ENCODE measurements at regions not wholly inside any gene's neighbourhood (a gene's known extent, or its start where the extent isn't known, plus 50 kb on each side); places are given as distances from the start of the nearest gene placed in this dataset.

DNA sequence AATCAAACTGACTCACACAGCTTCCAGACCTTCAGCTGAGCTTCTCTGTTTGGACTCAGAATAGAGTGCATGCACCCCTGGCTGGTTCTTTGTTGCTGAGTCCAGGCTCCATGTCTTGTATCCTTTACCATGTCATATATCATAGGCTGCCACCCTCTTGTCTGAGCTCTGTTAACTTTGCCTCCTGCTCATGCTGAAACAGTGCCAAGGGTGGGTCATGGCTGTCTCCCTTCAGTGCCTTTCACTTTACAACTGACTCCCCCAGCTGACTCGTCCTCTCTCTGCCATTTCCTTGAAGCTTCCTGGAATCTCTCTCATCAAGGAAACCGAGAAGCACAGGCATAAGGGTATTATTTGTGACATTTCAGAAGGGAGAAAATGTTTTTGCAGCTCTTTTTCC is 885.3 kb downstream of the TTLL7 start:
- H3K36me3 ChIP-seq = no peaks in the 10 kb centered on the region
- H3K27me3 ChIP-seq (ENCODE audit: low read depth) = no peaks in the 10 kb centered on the region
- intact Hi-C loops (cut with DNase I) = no loop called here
- no peak overlapping the region for H3K4me3 ChIP-seq
- no peak overlapping the region for H3K27ac ChIP-seq
- H3K4me1 ChIP-seq = no peaks in the 10 kb centered on the region
- DNase-seq = no peak
- no peak for ATAC-seq
- H3K9me3 ChIP-seq = no peaks in the 10 kb centered on the region
- TF ChIP-seq, protein P1, sequence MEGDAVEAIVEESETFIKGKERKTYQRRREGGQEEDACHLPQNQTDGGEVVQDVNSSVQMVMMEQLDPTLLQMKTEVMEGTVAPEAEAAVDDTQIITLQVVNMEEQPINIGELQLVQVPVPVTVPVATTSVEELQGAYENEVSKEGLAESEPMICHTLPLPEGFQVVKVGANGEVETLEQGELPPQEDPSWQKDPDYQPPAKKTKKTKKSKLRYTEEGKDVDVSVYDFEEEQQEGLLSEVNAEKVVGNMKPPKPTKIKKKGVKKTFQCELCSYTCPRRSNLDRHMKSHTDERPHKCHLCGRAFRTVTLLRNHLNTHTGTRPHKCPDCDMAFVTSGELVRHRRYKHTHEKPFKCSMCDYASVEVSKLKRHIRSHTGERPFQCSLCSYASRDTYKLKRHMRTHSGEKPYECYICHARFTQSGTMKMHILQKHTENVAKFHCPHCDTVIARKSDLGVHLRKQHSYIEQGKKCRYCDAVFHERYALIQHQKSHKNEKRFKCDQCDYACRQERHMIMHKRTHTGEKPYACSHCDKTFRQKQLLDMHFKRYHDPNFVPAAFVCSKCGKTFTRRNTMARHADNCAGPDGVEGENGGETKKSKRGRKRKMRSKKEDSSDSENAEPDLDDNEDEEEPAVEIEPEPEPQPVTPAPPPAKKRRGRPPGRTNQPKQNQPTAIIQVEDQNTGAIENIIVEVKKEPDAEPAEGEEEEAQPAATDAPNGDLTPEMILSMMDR (IDR thresholded peaks at IDR 0.05) = no peak

DNA sequence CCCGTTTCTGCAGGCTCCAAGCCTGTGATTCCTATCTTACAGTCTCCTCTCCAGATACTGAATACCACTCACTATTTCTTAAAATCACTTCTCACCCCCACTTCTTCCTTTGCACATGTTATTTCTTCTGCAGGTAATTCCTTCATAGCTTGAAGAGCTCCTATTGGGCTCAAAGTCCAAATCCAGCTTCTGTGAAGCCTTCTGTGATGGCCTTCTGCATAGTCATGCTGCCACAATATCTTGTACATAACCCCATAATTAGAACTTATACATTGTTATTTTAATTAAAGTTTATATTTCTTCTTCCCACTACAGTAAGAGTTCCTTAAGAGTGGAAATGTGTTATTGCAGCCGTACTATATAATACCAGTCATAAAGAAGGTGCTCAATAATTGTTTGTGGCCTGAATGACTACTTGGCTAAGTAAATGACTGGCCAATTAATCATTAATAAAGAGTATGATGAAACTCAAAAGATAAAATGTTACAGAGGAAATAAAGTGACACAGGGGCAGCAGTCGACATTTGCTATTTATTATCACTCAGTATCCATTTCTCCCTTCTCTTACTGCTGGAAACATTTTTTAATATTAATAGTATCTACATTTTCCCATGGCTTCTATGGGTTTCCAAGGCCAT is 886.6 kb downstream of the TTLL7 start:
- H3K4me1 ChIP-seq = no peaks in the 10 kb centered on the region
- no peak overlapping the region for H3K4me3 ChIP-seq
- no peak for DNase-seq
- H3K36me3 ChIP-seq = no peaks in the 10 kb centered on the region
- TF ChIP-seq, protein P1 (IDR thresholded peaks at IDR 0.05) = no peak
- no peak overlapping the region for H3K27ac ChIP-seq
- intact Hi-C loops (cut with DNase I) = no loop called here
- H3K27me3 ChIP-seq (ENCODE audit: low read depth) = no peaks in the 10 kb centered on the region
- ATAC-seq = no peak
- no peaks in the 10 kb centered on the region for H3K9me3 ChIP-seq

DNA sequence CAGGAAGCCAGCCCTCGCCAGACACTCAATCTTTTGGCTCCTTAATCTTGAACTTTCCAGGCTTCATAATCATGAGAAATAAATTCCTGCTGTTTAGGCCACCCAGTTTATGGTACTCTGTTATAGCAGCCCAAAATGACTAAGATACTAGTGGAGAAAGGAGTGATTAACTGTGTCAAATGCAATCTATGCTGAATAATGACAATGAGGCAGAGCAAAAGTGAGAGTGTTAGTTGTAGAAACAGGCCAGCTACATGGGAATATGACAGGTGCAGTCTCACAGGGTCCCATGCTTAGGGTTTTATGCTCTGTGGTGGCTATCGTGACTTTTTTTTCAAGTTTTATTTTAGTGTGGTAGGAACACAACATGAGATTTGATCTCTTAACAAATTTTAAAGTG is 888.8 kb downstream of the TTLL7 start:
- no peak for ATAC-seq
- TF ChIP-seq, protein P1 (IDR thresholded peaks at IDR 0.05) = no peak
- Histone ChIP-seq H3K4me3 (no peak overlapping the region), H3K27ac (no peak overlapping the region), H3K36me3 (no peaks in the 10 kb centered on the region), H3K4me1 (no peaks in the 10 kb centered on the region), H3K27me3 (ENCODE audit: low read depth) (no peaks in the 10 kb centered on the region), H3K9me3 (no peaks in the 10 kb centered on the region)
- DNase-seq = no peak
- intact Hi-C loops (cut with DNase I) = no loop called here

DNA sequence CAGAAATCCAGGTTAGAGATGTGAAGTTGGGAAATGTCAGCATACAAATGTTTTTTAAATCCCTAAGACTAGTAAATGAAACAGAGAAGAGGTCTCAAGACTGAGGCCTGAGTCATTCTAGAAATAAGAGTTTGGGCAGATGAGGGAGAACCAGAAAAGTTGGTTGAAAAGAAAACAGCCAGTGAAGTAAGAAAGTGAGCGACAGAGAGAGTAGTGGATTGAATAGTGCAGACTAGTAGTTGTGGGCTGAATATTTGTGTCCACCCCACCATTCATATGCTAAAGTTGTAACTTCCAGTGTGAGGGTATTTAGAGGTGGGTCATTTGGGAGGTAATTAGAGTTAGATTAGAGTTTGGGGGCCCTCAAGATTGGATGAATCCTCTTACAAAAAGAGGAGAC is 889.2 kb downstream of the TTLL7 start:
- Histone ChIP-seq H3K4me3 (no peak overlapping the region), H3K4me1 (no peaks in the 10 kb centered on the region), H3K9me3 (no peaks in the 10 kb centered on the region), H3K36me3 (no peaks in the 10 kb centered on the region), H3K27ac (no peak overlapping the region), H3K27me3 (ENCODE audit: low read depth) (no peaks in the 10 kb centered on the region)
- intact Hi-C loops (cut with DNase I) = no loop called here
- no peak for DNase-seq
- no peak for ATAC-seq
- TF ChIP-seq, protein P1 (IDR thresholded peaks at IDR 0.05) = no peak

DNA sequence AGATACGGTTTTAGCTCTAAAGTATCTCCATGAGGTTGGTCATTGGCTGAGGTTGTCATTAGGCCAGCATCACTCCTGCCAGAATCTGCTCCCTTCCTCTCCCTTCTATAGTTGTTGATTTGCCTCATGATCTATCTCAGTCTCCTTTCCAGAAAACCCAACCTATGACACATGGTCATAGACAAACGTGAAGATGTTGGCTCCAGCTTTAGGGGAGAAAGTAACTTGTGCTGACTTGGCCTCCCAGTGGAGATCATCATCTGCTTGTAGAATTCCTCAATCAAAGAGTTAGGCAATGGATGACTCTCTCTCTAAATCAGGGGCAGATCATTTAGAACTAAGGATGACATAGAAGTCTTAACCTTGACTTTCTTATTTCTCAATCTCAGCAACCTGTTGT is 894.4 kb downstream of the TTLL7 start:
- no peaks in the 10 kb centered on the region for H3K4me1 ChIP-seq
- H3K9me3 ChIP-seq = no peaks in the 10 kb centered on the region
- H3K27ac ChIP-seq = no peak overlapping the region
- DNase-seq (no peak), ATAC-seq (no peak)
- H3K27me3 ChIP-seq (ENCODE audit: low read depth) = no peaks in the 10 kb centered on the region
- TF ChIP-seq, protein P1 (IDR thresholded peaks at IDR 0.05) = no peak
- H3K4me3 ChIP-seq = no peak overlapping the region
- intact Hi-C loops (cut with DNase I) = no loop called here
- H3K36me3 ChIP-seq = no peaks in the 10 kb centered on the region
